OCI-LY7 (cell line): ENCODE measurements at regions not wholly inside any gene's neighbourhood (a gene's known extent, or its start where the extent isn't known, plus 50 kb on each side); places are given as distances from the start of the nearest gene placed in this dataset.

Experiments used
- CTCF ChIP-seq: fragments of 200-600 bp; sonication (generic); conservative IDR thresholded peaks from 2 replicates; pipeline ENCODE4 v1.5.1; 2014; ENCODE audit warnings: mild to moderate bottlenecking, antibody characterized with exemption, low read length, moderate library complexity, mixed read lengths
- EZH2phosphoT487 ChIP-seq: fragments of 200-600 bp; sonication (generic); IDR thresholded peaks from 2 replicates; pipeline ENCODE4 v1.6.1; 2018; ENCODE audit warnings: low read depth, borderline replicate concordance, mild to moderate bottlenecking, mixed run types, antibody characterized with exemption, low read length, moderate library complexity, mixed read lengths

GRCh38 chr10:43802988-43803696 is 154.5 kb upstream of the ZNF32 start:
- TF ChIP-seq CTCF: no peak
- no peak for TF ChIP-seq EZH2phosphoT487
